Effector memory CD4-positive, alpha-beta T cell (primary cell): ENCODE measurements at regions not wholly inside any gene's neighbourhood (a gene's known extent, or its start where the extent isn't known, plus 50 kb on each side); places are given as distances from the start of the nearest gene placed in this dataset.
"Not testable (repeated sequence)": the region's sequence is repeated elsewhere in the genome, so short reads cannot be mapped to it uniquely, and the experiment has no call there.

Experiments
- DNase-seq, 3 donors: peaks; one replicate each; pipeline ENCODE4 v3.0.0-alpha.2; 2020
- H3K27ac ChIP-seq: 2 replicates; pipeline ENCODE4 v1.7.0; 2013; ENCODE audit warnings: mild to moderate bottlenecking, low read length, moderate library complexity; ENCODE audit not compliant: insufficient read depth, poor library complexity, severe bottlenecking
- H3K27me3 ChIP-seq: replicated peaks from 2 replicates; pipeline ENCODE4 v1.7.0; 2013; ENCODE audit warnings: mild to moderate bottlenecking, low read length; ENCODE audit not compliant: insufficient read depth, control insufficient read depth, poor library complexity, severe bottlenecking
- H3K36me3 ChIP-seq: 2 replicates; pipeline ENCODE4 v1.7.0; 2013; ENCODE audit warnings: mild to moderate bottlenecking, low read length, moderate library complexity; ENCODE audit not compliant: control insufficient read depth, insufficient read depth
- H3K4me1 ChIP-seq: 2 replicates; pipeline ENCODE4 v1.7.0; 2013; ENCODE audit warnings: low read length, mild to moderate bottlenecking; ENCODE audit not compliant: control insufficient read depth, insufficient read depth, poor library complexity, severe bottlenecking
- H3K4me3 ChIP-seq: 2 replicates; pipeline ENCODE4 v1.7.0; 2013; ENCODE audit warnings: low read length, low read depth, mild to moderate bottlenecking; ENCODE audit not compliant: insufficient read depth, poor library complexity, severe bottlenecking
- H3K9me3 ChIP-seq: 2 replicates; pipeline ENCODE4 v1.7.0; 2013; ENCODE audit warnings: mild to moderate bottlenecking, low read length, moderate library complexity; ENCODE audit not compliant: control insufficient read depth

DNA sequence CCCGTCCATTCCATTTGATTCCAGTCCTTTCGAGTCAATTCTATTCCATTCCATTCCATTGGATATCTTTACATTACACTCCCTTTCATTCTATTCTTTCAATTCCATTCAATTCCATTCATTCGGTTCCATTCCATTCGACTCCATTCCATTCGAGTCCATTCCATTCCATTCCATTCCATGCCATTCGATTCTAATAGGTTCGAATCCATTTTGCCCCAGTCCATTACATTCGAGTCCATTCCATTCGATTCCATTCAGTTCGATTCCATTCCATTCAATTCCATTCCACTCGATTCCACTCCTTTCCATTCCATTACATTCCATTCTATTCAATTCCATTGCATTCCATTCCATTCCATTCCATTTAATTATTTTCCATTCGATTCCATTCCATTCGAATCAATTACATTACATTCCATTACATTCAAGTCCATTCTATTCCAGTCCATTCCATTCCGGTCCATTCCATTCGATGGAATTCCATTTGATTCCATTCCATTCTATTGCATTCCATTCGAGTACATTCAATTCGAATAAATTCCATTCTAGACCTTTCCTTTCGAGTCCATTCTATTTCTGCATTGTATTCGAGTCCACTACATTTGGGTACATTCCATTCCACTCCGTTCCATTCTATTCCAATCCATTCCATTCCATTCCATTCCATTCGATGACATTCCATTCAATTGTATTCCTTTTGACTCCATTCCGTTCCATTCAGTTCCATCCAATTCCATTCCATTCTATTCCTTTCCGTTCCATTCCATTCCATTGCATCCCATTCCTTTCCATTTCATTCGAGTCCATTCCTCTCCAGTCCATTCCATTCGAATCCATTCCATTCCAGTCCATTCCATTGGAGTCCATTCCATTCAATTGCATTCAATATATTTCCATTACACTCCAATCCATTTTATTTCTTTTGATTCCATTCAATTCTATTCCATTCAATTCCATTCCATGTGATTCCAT lies 2604.8 kb upstream of the TPTE start:
- Histone ChIP-seq H3K27me3 (no peaks in the 10 kb centered on the region), H3K4me3 (no peak overlapping the region), H3K4me1 (no peaks in the 10 kb centered on the region), H3K9me3 (peaks cover 31% of the 10 kb centered on the region), H3K36me3 (no peaks in the 10 kb centered on the region), H3K27ac (no peak overlapping the region)
- no peak for DNase-seq

DNA sequence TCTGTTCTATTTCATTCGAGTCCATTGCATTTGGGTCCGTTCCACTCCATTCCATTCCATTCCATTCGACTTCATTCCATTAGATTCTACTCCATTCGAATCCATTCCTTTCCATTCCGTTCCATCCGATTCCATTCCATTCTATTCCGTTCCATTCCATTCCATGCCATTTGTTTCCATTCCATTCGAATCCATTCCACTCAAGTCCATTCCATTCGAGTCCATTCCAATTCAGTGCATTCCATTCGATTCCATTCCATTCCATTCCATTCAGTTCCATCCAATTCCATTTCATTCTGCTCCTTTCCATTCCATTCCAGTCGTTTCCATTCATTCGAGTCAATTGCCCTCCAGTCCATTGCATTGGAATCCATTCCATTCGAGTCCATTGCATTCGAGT lies 2603.7 kb upstream of the TPTE start:
- H3K4me3 ChIP-seq: no peak overlapping the region
- no peak overlapping the region for H3K27ac ChIP-seq
- H3K27me3 ChIP-seq: no peaks in the 10 kb centered on the region
- no peaks in the 10 kb centered on the region for H3K4me1 ChIP-seq
- peaks cover 42% of the 10 kb centered on the region for H3K9me3 ChIP-seq
- no peaks in the 10 kb centered on the region for H3K36me3 ChIP-seq
- DNase-seq: no peak

DNA sequence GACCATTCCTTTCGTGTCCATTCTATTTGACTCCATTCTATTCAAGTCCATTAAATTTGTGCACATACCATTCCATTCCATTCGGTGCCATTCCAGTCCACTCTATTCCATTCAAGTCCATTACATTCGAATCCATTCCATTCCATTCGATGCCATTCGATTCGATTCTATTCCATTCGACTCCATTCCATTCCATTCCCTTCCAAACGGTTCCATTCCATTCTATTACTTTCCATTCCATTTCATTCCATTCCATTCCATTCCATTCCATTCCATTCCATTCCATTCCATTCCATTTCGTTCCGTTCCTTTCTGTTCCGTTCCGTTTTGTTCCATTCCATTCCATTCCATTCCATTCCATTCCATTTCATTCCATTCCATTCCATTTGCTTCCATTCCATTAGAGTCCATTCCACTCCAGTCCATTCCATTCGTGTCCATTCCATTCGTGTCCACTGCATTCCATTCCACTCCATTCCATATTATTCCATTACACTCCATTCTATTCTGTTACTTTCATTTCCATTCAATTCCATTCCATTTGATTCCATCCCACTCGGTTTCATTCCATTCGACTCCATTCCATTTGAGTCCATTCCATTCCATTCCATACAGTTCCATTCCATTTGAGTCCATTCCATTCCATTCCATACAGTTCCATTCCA lies 2595.3 kb upstream of the TPTE start:
- DNase-seq, H3K27me3 ChIP-seq, H3K36me3 ChIP-seq, H3K4me1 ChIP-seq, H3K4me3 ChIP-seq, H3K27ac ChIP-seq: not testable (repeated sequence)
- H3K9me3 ChIP-seq: peaks cover 61% of the 10 kb centered on the region

DNA sequence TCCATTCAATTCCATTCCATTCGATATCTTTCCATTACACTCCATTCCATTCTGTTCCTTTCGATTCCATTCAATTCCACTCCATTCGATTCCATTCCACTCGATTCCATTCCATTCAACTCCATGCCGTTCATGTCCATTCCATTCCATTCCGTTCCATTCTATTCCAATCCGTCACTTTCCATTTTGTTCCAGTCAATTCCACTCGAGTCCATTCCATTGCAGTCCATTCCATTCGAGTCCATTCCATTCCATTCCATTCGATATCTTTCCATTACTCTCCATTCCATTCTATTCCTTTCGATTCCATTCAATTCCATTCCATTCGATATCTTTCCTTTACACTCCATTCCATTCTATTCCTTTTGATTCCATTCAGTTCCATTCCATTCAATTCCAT lies 2592.9 kb upstream of the TPTE start:
- not testable (repeated sequence) for H3K36me3 ChIP-seq, H3K4me1 ChIP-seq, H3K4me3 ChIP-seq, H3K27ac ChIP-seq, H3K27me3 ChIP-seq, DNase-seq
- peaks cover 56% of the 10 kb centered on the region for H3K9me3 ChIP-seq

DNA sequence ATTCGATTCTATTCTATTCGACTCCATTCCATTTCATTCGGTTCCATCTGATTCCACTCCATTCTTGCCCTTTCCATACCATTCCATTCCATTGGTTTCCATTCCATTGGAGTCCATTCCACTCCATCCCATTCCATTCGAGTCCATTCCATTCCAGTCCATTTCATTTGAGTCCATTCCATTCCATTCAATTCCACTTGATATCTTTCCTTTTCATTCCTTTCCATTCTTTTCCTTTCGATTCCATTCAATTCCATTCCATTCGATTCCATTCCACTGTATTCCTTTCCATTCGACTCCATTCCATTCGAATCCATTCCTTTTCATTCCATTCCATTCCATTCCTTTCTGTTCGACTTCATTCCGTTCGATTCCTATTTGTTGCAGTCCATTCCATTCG lies 2591.8 kb upstream of the TPTE start:
- H3K27me3 ChIP-seq, H3K27ac ChIP-seq, H3K36me3 ChIP-seq, DNase-seq, H3K4me1 ChIP-seq, H3K4me3 ChIP-seq: not testable (repeated sequence)
- peaks cover 50% of the 10 kb centered on the region for H3K9me3 ChIP-seq

DNA sequence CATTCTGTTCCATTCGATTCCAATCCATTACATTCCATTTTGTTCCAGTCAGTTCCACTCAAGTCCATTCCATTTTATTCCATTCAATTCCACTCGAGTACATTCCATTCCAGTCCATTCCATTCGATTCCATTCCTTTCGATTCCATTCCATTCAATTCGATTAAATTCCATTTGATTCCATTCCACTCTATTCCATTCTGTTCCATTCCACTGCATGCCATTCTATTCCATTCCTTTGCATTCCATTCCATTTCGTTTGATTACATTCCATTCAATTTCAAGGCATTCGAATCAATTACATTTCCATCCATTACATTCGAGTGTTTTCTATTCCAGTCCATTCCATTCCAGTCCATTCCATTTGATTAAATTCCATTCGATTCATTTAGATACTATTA lies 2590.9 kb upstream of the TPTE start:
- not testable (repeated sequence) for H3K4me3 ChIP-seq, H3K4me1 ChIP-seq, H3K36me3 ChIP-seq, DNase-seq, H3K27me3 ChIP-seq, H3K27ac ChIP-seq
- peaks cover 45% of the 10 kb centered on the region for H3K9me3 ChIP-seq

DNA sequence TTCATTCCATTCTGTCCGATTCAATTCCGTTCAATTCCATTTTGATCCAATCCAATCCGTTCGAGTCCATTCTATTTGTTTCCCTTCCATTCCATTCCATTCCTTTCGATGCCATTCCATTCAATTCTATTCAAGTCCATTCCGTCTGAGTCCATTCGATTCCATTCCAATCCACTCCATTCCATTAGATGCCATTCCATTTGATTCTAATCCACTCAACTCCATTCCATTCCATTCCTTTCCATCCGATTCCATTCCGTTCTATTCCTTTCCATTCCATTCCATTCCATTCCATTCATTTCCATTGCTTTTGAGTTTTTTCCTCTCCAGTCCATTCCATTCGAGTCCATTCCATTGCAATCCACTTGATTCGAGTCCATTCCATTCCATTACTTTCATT lies 2589.3 kb upstream of the TPTE start:
- H3K9me3 ChIP-seq: peaks cover 41% of the 10 kb centered on the region
- not testable (repeated sequence) for H3K27ac ChIP-seq

DNA sequence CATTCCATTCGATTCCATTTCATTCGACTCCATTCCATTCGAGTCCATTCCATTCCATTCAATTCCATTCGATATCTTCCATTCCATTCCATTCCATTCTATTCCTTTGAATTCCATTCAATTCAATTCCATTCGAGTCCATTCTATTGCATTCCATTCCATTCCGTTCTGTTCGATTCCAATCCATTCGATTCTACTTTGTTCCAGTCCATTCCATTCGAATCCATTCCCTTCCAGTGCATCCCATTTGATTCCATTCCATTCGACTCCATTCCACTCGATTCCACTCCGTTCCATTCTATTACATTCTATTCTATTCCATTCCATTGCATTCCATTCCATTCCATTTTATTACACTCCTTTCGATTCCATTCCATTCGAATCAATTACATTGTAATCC lies 2588.5 kb upstream of the TPTE start:
- H3K27ac ChIP-seq, H3K4me3 ChIP-seq, DNase-seq, H3K36me3 ChIP-seq, H3K27me3 ChIP-seq, H3K4me1 ChIP-seq: not testable (repeated sequence)
- peaks cover 41% of the 10 kb centered on the region for H3K9me3 ChIP-seq

More for the DNA sequence above, 2589.3 kb upstream of the TPTE start:
- not testable (repeated sequence) for H3K27me3 ChIP-seq, H3K4me3 ChIP-seq, H3K36me3 ChIP-seq, DNase-seq, H3K4me1 ChIP-seq

DNA sequence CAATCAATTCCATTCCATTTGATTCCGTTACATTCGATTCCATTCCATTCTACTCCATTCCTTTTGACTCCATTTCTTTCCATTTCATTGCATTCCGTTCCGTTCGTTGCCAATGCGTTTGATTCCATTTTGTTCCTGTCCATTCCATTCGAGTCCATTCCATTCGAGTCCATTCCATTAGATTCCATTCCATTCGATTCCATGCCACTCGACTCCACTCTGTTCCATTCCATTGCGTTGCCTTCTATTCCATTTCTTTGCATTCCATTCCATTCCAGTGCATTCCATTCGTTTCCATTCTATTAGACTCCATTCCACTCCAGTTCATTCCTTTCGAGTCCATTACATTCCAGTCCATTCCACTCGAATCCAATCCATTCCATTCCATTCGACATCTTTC lies 2587.5 kb upstream of the TPTE start:
- no peaks in the 10 kb centered on the region for H3K4me1 ChIP-seq
- H3K4me3 ChIP-seq: no peak overlapping the region
- DNase-seq: no peak
- peaks cover 43% of the 10 kb centered on the region for H3K9me3 ChIP-seq
- no peaks in the 10 kb centered on the region for H3K27me3 ChIP-seq
- H3K36me3 ChIP-seq: no peaks in the 10 kb centered on the region
- H3K27ac ChIP-seq: no peak overlapping the region

DNA sequence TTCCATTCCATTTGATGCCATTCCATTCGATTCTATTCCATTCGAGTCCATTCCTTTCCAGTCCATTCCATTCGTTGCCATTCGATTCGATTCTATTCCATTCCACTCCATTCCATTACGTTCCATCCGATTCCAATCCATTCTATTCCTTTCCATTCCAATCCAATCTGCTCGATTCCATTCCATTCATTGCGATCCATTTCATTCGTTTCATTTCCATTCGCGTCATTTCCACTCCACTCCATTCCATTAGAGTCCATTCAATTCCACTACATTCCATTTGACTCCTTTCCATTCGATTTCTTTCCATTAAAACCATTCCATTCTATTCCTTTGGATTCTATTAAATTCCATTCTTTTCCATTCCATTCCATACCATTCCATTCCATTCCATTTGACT lies 2584.1 kb upstream of the TPTE start:
- H3K4me3 ChIP-seq, H3K36me3 ChIP-seq, H3K4me1 ChIP-seq, DNase-seq, H3K27me3 ChIP-seq, H3K27ac ChIP-seq: not testable (repeated sequence)
- peaks cover 45% of the 10 kb centered on the region for H3K9me3 ChIP-seq
